Fibroblast of mammary gland (primary cell): ENCODE measurements at regions not wholly inside any gene's neighbourhood (a gene's known extent, or its start where the extent isn't known, plus 50 kb on each side); places are given as distances from the start of the nearest gene placed in this dataset.

ENCODE experiments used
- DNase-seq: peaks from one replicate; pipeline ENCODE4 v3.0.0-alpha.2; 2010; ENCODE audit warnings: low read depth
- H3K4me3 ChIP-seq: 2 replicates; pipeline ENCODE4 v1.5.1; 2011; ENCODE audit warnings: low read depth, mild to moderate bottlenecking, low read length, moderate library complexity; ENCODE audit not compliant: control insufficient read depth
- TF ChIP-seq, protein P1 (sequence below): conservative IDR thresholded peaks from 2 replicates; pipeline ENCODE4 v1.5.1; 2011; ENCODE audit warnings: low read depth, low read length, inconsistent platforms; ENCODE audit not compliant: control insufficient read depth, insufficient read depth

DNA sequence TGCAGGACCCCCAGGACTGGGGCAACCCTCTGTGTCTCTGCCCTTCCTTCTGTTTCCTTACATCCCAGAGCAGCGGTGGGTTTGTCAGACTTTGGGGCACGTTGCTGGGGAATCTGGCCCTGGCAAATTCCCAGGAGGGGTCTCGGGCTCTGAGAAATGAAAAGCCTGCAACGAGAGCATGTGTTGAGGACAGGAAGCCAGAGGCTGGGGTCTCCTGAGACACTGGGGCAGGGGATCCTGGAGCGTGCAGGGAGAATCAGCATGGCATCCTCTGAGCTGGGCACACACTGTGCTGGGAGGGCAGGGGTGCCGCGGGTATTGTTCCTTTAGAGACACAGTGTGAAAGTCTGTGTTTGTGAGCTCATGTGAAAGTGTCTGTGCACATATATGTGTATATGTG lies 279.9 kb upstream of the PPP2R2D start:
- no peak for DNase-seq
- TF ChIP-seq, protein P1, sequence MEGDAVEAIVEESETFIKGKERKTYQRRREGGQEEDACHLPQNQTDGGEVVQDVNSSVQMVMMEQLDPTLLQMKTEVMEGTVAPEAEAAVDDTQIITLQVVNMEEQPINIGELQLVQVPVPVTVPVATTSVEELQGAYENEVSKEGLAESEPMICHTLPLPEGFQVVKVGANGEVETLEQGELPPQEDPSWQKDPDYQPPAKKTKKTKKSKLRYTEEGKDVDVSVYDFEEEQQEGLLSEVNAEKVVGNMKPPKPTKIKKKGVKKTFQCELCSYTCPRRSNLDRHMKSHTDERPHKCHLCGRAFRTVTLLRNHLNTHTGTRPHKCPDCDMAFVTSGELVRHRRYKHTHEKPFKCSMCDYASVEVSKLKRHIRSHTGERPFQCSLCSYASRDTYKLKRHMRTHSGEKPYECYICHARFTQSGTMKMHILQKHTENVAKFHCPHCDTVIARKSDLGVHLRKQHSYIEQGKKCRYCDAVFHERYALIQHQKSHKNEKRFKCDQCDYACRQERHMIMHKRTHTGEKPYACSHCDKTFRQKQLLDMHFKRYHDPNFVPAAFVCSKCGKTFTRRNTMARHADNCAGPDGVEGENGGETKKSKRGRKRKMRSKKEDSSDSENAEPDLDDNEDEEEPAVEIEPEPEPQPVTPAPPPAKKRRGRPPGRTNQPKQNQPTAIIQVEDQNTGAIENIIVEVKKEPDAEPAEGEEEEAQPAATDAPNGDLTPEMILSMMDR: no peak
- H3K4me3 ChIP-seq: no peak overlapping the region

GRCh38 chr10:131621784-131622624 lies 278.8 kb upstream of the PPP2R2D start:
- TF ChIP-seq, protein P1: no peak

GRCh38 chr10:131625041-131625440 lies 275.8 kb upstream of the PPP2R2D start:
- TF ChIP-seq, protein P1: no peak
- no peak overlapping the region for H3K4me3 ChIP-seq
- no peak for DNase-seq

More at GRCh38 chr10:131621784-131622624, 278.8 kb upstream of the PPP2R2D start:
- no peak overlapping the region for H3K4me3 ChIP-seq
- DNase-seq: no peak

GRCh38 chr10:131626274-131626673 lies 274.5 kb upstream of the PPP2R2D start:
- no peak for DNase-seq
- no peak overlapping the region for H3K4me3 ChIP-seq
- TF ChIP-seq, protein P1: no peak

GRCh38 chr10:131629026-131629770 lies 271.6 kb upstream of the PPP2R2D start:
- no peak overlapping the region for H3K4me3 ChIP-seq
- no peak for DNase-seq
- TF ChIP-seq, protein P1: no peak

DNA sequence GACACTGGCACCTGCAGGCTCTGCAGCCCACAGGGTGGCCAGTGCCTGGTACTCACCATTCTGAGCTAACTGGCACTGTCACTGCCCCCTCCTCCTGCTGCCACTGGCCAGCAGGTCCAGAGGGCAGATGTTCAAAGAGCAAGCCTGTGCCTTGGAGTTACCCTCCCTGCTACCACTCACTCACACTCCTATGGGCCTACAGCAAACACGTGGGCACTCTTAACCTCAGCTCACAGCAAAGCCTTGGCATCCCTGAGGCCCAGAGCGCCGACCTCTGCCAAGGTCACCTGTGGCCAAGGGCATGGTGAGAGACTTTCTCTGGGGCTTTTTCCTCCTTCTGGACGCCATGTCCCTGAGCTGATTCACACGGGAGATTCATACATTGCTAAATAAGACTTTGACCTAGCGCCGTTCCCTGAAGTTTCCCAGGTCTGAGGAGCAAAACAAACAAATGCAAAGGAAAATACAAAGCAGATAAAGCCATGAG lies 270.0 kb upstream of the PPP2R2D start:
- no peak overlapping the region for H3K4me3 ChIP-seq
- DNase-seq: no peak
- TF ChIP-seq, protein P1: no peak
